ENCODE measurements at regions not wholly inside any gene's neighbourhood (a gene's known extent, or its start where the extent isn't known, plus 50 kb on each side); places are given as distances from the start of the nearest gene placed in this dataset.

DNA sequence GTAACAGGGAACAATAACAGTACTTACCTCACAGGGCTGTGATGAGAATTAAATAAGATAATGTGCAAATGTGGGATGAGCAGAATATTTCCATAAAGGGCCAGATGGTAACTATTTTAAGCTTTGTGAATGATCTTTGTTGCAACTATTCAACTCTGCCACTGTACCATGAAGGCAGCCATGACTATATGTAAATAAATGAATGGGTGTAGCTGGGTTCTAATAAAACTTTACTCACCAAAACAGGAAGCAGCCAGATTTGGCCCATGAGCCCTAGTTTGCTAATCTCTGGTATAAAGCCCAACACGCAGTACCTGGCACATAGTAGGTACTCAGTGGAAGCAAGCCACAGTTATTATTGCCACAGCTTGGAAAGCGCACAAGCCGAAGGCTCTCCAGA lies 362.7 kb upstream of the PROK2 start:
- H3K27me3 ChIP-seq = no peaks in the 10 kb centered on the region
- TF ChIP-seq POLR2A (IDR thresholded peaks at IDR 0.05) = no peak
- TF ChIP-seq, protein P1, sequence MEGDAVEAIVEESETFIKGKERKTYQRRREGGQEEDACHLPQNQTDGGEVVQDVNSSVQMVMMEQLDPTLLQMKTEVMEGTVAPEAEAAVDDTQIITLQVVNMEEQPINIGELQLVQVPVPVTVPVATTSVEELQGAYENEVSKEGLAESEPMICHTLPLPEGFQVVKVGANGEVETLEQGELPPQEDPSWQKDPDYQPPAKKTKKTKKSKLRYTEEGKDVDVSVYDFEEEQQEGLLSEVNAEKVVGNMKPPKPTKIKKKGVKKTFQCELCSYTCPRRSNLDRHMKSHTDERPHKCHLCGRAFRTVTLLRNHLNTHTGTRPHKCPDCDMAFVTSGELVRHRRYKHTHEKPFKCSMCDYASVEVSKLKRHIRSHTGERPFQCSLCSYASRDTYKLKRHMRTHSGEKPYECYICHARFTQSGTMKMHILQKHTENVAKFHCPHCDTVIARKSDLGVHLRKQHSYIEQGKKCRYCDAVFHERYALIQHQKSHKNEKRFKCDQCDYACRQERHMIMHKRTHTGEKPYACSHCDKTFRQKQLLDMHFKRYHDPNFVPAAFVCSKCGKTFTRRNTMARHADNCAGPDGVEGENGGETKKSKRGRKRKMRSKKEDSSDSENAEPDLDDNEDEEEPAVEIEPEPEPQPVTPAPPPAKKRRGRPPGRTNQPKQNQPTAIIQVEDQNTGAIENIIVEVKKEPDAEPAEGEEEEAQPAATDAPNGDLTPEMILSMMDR (IDR thresholded peaks at IDR 0.05) = no peak
- no peaks in the 10 kb centered on the region for H3K9me3 ChIP-seq
- H3K4me3 ChIP-seq = no peak overlapping the region
- H3K4me1 ChIP-seq = peaks cover 5 to 9% of the 10 kb centered on the region in 2 donors
- DNase-seq = no peak
- H3K36me3 ChIP-seq = no peaks in the 10 kb centered on the region
- intact Hi-C loops (cut with DNase I; ENCODE audit: low total_unique reads) = no loop called here
- no peak overlapping the region for H3K27ac ChIP-seq

DNA sequence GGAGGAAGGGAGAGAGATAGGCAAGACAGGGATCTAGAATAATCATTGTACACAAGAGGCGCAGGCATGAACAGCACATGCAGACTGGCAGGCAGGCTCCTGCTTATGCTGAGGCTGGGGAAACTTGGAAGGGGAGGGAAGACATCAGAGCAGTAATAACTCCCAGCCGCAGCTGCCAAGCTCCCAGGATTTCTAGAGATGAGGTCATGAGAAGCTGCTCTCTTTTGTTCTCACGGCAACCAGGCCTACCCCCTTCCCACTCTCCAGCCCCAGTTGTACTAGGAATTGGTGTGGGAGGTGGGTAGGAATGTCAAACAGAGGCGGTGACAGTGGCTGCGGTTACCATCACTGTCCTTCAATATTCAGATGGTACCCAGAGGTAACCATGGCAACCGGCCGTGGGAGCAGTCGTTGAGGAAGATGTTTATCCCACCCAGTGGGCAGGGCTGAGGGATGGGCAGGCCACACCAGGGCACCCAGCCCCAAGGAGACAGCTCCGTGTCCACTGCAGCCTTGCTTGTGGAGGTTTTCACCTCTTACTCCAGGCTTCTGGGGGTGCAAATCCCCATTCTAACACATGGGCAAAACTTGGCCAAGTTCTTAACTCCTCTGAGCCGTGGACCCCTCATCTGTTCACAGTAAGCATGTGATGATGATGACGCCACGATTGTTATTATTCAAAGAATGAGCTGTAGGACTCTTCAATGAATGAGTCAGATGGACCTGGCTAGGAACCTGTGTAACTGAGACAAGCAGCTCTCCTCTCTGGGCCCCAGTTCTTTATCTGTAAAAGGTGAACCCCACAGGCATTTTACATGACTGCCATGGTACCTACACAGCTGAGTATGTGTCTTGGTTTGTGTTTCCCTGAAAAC lies 360.8 kb upstream of the PROK2 start:
- peak; percentile 49 to 79 for DNase-seq
- H3K4me1 ChIP-seq = no peaks in the 10 kb centered on the region
- H3K4me3 ChIP-seq = no peak overlapping the region
- no peaks in the 10 kb centered on the region for H3K9me3 ChIP-seq
- no peaks in the 10 kb centered on the region for H3K36me3 ChIP-seq
- TF ChIP-seq POLR2A (IDR thresholded peaks at IDR 0.05) = no peak
- TF ChIP-seq, protein P1 (IDR thresholded peaks at IDR 0.05) = no peak
- H3K27ac ChIP-seq = peak overlapping the region in 1 of 2 donors; percentile 56
- intact Hi-C loops (cut with DNase I; ENCODE audit: low total_unique reads) = no loop called here
- no peaks in the 10 kb centered on the region for H3K27me3 ChIP-seq

DNA sequence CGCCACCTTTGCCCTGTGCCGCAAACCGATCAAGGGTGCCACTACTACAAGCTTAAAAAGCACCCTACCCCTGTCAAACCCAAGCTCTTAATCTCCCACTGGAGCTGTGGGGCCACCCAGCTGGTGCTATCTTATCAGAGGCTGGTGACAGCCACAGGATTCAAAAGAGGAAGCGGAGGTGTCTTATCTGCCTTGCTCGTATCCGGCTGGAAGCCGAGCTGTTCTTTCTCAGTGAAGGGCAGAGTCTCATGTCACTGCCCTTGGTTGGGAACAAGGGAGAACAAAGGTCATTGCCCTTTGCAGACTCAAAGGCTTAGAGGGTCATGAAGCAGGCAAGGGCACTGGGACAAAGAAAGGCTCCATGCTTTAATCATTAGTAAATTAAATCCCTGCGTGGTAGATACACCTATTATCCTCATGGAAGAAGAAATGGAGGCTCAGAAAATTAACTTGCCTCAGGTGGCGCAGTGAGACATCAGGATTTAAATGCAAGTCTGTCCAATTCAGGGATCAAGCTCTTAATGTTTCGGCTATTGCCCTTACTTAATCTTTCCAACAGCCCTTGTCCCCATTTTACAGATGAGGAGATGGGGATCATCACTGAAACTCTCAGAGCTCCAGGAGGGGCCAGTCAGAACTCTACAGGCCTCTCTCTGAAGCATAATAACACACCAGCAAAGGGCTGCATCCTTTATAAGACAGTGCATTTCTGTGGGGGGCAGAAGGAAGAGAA lies 360.0 kb upstream of the PROK2 start:
- intact Hi-C loops (cut with DNase I; ENCODE audit: low total_unique reads) = no loop called here
- no peak overlapping the region for H3K27ac ChIP-seq

DNA sequence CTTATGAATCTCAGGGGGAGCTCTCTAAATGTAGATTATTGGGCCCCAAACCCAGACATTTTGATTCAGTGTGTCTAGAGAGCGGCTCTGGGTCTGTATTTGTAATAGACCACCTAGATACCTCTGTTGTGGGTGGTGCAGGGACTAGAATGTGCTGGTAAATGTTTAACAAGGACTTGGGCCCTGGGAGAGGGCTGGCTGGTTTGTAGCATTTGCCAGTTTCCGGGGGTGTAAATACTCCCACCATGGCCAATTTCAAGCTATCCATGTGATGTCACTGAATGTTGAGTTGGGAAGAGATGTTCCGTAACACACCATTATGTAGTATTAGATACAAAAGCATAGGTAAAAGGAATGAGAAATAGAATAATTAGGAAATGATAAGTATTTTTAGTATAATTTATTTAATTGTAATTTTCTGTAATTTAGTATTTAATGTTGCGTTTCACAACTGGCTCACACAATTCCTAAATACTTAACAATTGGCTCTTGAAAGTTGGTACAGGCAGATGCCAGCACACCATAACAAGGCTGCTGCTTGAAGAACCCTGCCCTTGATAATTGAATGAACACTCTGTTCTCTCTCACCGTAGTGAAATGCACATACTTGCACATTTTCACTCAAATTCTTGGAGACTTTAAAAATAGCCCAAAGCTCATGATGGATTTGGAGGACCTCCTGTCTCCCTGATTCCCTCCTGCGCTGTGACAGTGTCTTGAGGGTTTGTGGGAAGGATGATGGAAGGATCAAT lies 359.2 kb upstream of the PROK2 start:
- no peaks in the 10 kb centered on the region for H3K9me3 ChIP-seq
- TF ChIP-seq POLR2A (IDR thresholded peaks at IDR 0.05) = no peak
- TF ChIP-seq, protein P1 (IDR thresholded peaks at IDR 0.05) = no peak
- H3K4me3 ChIP-seq = no peak overlapping the region
- no peaks in the 10 kb centered on the region for H3K36me3 ChIP-seq
- intact Hi-C loops (cut with DNase I; ENCODE audit: low total_unique reads) = no loop called here
- no peak for DNase-seq
- H3K4me1 ChIP-seq = no peaks in the 10 kb centered on the region
- H3K27me3 ChIP-seq = no peaks in the 10 kb centered on the region
- H3K27ac ChIP-seq = no peak overlapping the region

More for the DNA sequence above, 360.0 kb upstream of the PROK2 start:
- DNase-seq = no peak
- Histone ChIP-seq H3K36me3 (no peaks in the 10 kb centered on the region), H3K9me3 (no peaks in the 10 kb centered on the region), H3K4me1 (no peaks in the 10 kb centered on the region), H3K27me3 (no peaks in the 10 kb centered on the region), H3K4me3 (no peak overlapping the region)
- TF ChIP-seq, protein P1 (IDR thresholded peaks at IDR 0.05) = no peak
- TF ChIP-seq POLR2A (IDR thresholded peaks at IDR 0.05) = no peak
